Mesendoderm (in vitro differentiated cells): ENCODE measurements at regions not wholly inside any gene's neighbourhood (a gene's known extent, or its start where the extent isn't known, plus 50 kb on each side); places are given as distances from the start of the nearest gene placed in this dataset.

ENCODE experiments used
- DNase-seq: peaks from one replicate; pipeline ENCODE4 v3.0.0; 2013
- H2AK5ac ChIP-seq: 2 replicates; pipeline ENCODE4 v1.6.1; 2013; ENCODE audit warnings: low read length, inconsistent platforms
- H2BK120ac ChIP-seq: 2 replicates; pipeline ENCODE4 v1.6.1; 2013; ENCODE audit warnings: low read depth, mild to moderate bottlenecking, low read length, moderate library complexity, mixed read lengths
- H2BK15ac ChIP-seq: replicated peaks from 2 replicates; pipeline ENCODE4 v1.6.1; 2013; ENCODE audit warnings: low read depth, mild to moderate bottlenecking, moderate library complexity
- H2BK5ac ChIP-seq: 2 replicates; pipeline ENCODE4 v1.6.1; 2013; ENCODE audit warnings: low read length, inconsistent platforms
- H3K18ac ChIP-seq: 2 replicates; pipeline ENCODE4 v1.6.1; 2013; ENCODE audit warnings: mild to moderate bottlenecking, low read length, mixed read lengths
- H3K23ac ChIP-seq: one replicate; pipeline ENCODE4 v1.6.1; 2013; ENCODE audit warnings: low read length
- H3K27ac ChIP-seq: 2 replicates; pipeline ENCODE4 v1.5.1; 2013; ENCODE audit warnings: low read depth, mild to moderate bottlenecking, inconsistent platforms, low read length, moderate library complexity
- H3K27me3 ChIP-seq: 2 replicates; pipeline ENCODE4 v1.6.1; 2013; ENCODE audit warnings: low read length, control low read depth, mild to moderate bottlenecking, inconsistent platforms; ENCODE audit not compliant: insufficient read depth, poor library complexity
- H3K36me3 ChIP-seq: 2 replicates; pipeline ENCODE4 v1.6.1; 2013; ENCODE audit warnings: low read length, inconsistent platforms; ENCODE audit not compliant: control insufficient read depth, insufficient read depth
- H3K4ac ChIP-seq: one replicate; pipeline ENCODE4 v1.6.1; 2013; ENCODE audit warnings: low read depth, mild to moderate bottlenecking, low read length, moderate library complexity
- H3K4me1 ChIP-seq: 2 replicates; pipeline ENCODE4 v1.6.1; 2013; ENCODE audit warnings: low read depth, low read length, inconsistent platforms; ENCODE audit not compliant: control insufficient read depth
- H3K4me2 ChIP-seq: 2 replicates; pipeline ENCODE4 v1.6.1; 2013; ENCODE audit warnings: low read length
- H3K4me3 ChIP-seq: 2 replicates; pipeline ENCODE4 v1.5.1; 2013; ENCODE audit warnings: mild to moderate bottlenecking, low read length
- H3K56ac ChIP-seq: one replicate; pipeline ENCODE4 v1.6.1; 2013; ENCODE audit warnings: low read length
- H3K79me1 ChIP-seq: 2 replicates; pipeline ENCODE4 v1.6.1; 2013; ENCODE audit warnings: low read length, inconsistent platforms
- H3K79me2 ChIP-seq: 2 replicates; pipeline ENCODE4 v1.6.1; 2013; ENCODE audit warnings: mild to moderate bottlenecking, low read length; ENCODE audit not compliant: control insufficient read depth, insufficient read depth
- H3K9ac ChIP-seq: 2 replicates; pipeline ENCODE4 v1.6.1; 2013; ENCODE audit warnings: low read length, inconsistent platforms
- H4K5ac ChIP-seq: one replicate; pipeline ENCODE4 v1.6.1; 2013; ENCODE audit warnings: low read length
- H4K8ac ChIP-seq: one replicate; pipeline ENCODE4 v1.6.1; 2013; ENCODE audit warnings: low read depth, mild to moderate bottlenecking, control low read depth, low read length, moderate library complexity
- WGBS: extraction: QIAGEN DNeasy Blood & Tissue Kit; methylation state at CpG from one replicate; pipeline ENCODE4 v1.1.7; 2013; ENCODE audit warnings: low lambda C conversion rate, missing lambda C conversion rate; ENCODE audit not compliant: insufficient coverage; ENCODE audit errors: extremely low coverage; 5-methylcytosine and 5-hydroxymethylcytosine counted together

DNA sequence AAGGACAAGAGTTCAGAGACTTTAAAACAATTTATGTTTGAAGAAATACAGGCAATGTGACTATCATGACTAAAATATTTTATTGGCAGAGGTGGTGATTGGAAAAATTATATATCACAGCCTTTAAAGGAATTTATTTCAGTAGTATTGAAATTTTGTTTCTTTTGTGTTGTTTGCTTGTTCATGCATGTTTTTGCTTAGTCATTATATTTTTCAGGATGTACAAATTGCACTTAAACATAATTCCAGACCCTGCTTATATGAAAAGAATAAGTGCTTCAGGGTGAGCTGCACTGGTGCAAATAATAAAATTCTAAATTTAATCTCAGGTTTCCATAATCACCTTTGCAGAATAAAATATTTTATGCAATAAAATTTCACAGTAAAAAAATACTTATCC lies 283.3 kb downstream of the PPP1R3A start:
- Histone ChIP-seq H3K36me3 (no peaks in the 10 kb centered on the region), H3K4me2 (no peak overlapping the region), H3K27me3 (no peaks in the 10 kb centered on the region), H3K9ac (no peak overlapping the region), H2BK120ac (no peak overlapping the region), H2BK15ac (no peak overlapping the region), H3K4ac (no peak overlapping the region), H4K8ac (no peak overlapping the region), H3K4me1 (no peaks in the 10 kb centered on the region), H3K4me3 (no peak overlapping the region), H3K79me1 (no peaks in the 10 kb centered on the region), H3K18ac (no peak overlapping the region), H3K79me2 (no peaks in the 10 kb centered on the region), H3K56ac (no peak overlapping the region), H2AK5ac (no peak overlapping the region), H2BK5ac (no peak overlapping the region), H4K5ac (no peak overlapping the region), H3K27ac (no peak overlapping the region), H3K23ac (no peak overlapping the region)
- no peak for DNase-seq

DNA sequence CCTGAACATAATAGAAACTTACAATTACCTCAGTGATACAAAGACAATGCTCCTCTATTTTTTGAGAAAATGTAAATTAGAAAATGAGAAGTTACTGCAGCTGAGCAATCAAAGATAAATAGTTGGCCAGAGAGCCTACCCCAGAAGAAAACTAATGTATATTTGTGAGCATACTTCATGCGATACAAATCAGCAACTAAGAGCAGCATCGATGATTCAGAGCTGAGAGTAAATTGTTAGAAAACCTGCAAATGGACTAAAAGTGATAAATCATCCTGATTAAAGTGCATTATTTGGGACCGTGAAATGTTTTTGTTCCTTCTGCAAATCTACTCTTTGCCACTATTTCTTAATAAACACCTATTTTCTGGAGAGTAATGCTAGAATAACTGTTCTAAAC lies 285.7 kb downstream of the PPP1R3A start:
- H2AK5ac ChIP-seq, result no peak overlapping the region

GRCh38 chr7:113628948-113629847 lies 289.6 kb downstream of the PPP1R3A start:
- no peak overlapping the region for H3K4me2 ChIP-seq
- H3K79me2 ChIP-seq, result no peaks in the 10 kb centered on the region
- no peak overlapping the region for H2BK15ac ChIP-seq
- H3K27ac ChIP-seq, result no peak overlapping the region
- no peak overlapping the region for H2BK120ac ChIP-seq
- no peak overlapping the region for H3K9ac ChIP-seq
- H4K8ac ChIP-seq, result no peak overlapping the region
- H3K4me3 ChIP-seq, result no peak overlapping the region
- H2AK5ac ChIP-seq, result no peak overlapping the region
- no peaks in the 10 kb centered on the region for H3K79me1 ChIP-seq
- H3K23ac ChIP-seq, result no peak overlapping the region
- no peak for DNase-seq
- no peak overlapping the region for H4K5ac ChIP-seq
- no peaks in the 10 kb centered on the region for H3K4me1 ChIP-seq
- no peak overlapping the region for H3K18ac ChIP-seq
- H3K36me3 ChIP-seq, result no peaks in the 10 kb centered on the region
- H3K27me3 ChIP-seq, result no peaks in the 10 kb centered on the region
- no peak overlapping the region for H3K4ac ChIP-seq
- WGBS, result no CpG with 5 or more reads among the region's 6 CpGs
- H3K56ac ChIP-seq, result no peak overlapping the region
- no peak overlapping the region for H2BK5ac ChIP-seq

More for the DNA sequence above, 285.7 kb downstream of the PPP1R3A start:
- no peak overlapping the region for H3K18ac ChIP-seq
- no peak overlapping the region for H2BK120ac ChIP-seq
- no peak overlapping the region for H3K23ac ChIP-seq
- no peaks in the 10 kb centered on the region for H3K4me1 ChIP-seq
- H3K9ac ChIP-seq, result no peak overlapping the region
- no peak overlapping the region for H2BK5ac ChIP-seq
- no peaks in the 10 kb centered on the region for H3K36me3 ChIP-seq
- no peak overlapping the region for H4K8ac ChIP-seq
- H4K5ac ChIP-seq, result no peak overlapping the region
- H2BK15ac ChIP-seq, result no peak overlapping the region
- H3K4me3 ChIP-seq, result no peak overlapping the region
- H3K27ac ChIP-seq, result no peak overlapping the region
- no peaks in the 10 kb centered on the region for H3K79me1 ChIP-seq
- DNase-seq, result no peak
- no peak overlapping the region for H3K56ac ChIP-seq
- no peak overlapping the region for H3K4me2 ChIP-seq
- H3K27me3 ChIP-seq, result no peaks in the 10 kb centered on the region
- no peak overlapping the region for H3K4ac ChIP-seq
- no peaks in the 10 kb centered on the region for H3K79me2 ChIP-seq
- no CpG with 5 or more reads among the region's 3 CpGs for WGBS

DNA sequence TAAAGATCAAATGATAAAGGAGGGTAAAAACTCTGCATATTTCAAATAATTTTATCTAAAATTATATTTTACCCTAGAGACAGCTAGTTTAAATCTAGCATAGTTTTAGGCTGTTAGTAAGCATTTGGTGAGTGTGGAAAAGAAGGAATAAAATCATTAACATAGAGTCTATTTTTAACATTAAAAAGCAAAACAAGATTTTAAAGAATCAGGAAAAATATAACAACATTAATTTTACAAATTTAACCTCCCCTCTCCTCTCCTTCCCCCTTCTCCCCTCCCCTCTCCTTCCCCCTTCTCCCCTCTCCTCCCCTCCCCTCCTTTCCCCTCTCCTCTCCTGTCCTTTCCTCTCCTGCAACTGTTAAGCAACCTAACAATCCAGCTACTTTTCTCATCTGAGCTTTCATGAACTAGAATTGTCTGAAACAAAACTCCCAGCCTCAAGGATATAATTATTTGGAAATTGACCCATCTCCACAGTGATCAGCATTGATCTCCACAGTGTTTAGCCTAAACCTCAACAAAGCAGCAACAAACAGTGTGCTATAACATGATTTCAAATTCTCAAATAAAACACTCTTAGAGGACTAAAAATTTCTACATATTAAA lies 293.2 kb downstream of the PPP1R3A start:
- no peak overlapping the region for H3K27ac ChIP-seq
- H4K8ac ChIP-seq, result no peak overlapping the region
- no peak overlapping the region for H3K18ac ChIP-seq
- H3K79me2 ChIP-seq, result no peaks in the 10 kb centered on the region
- no peak overlapping the region for H3K23ac ChIP-seq
- H3K27me3 ChIP-seq, result no peaks in the 10 kb centered on the region
- H4K5ac ChIP-seq, result no peak overlapping the region
- H2AK5ac ChIP-seq, result no peak overlapping the region
- no peak overlapping the region for H2BK120ac ChIP-seq
- H3K56ac ChIP-seq, result no peak overlapping the region
- no peaks in the 10 kb centered on the region for H3K36me3 ChIP-seq
- no peak overlapping the region for H3K4ac ChIP-seq
- no peak overlapping the region for H3K9ac ChIP-seq
- H3K4me3 ChIP-seq, result no peak overlapping the region
- H3K4me2 ChIP-seq, result no peak overlapping the region
- H2BK5ac ChIP-seq, result no peak overlapping the region
- no peak for DNase-seq
- no peak overlapping the region for H2BK15ac ChIP-seq
- no peaks in the 10 kb centered on the region for H3K79me1 ChIP-seq
- no peaks in the 10 kb centered on the region for H3K4me1 ChIP-seq

GRCh38 chr7:113622796-113623195 lies 296.0 kb downstream of the PPP1R3A start:
- H3K18ac ChIP-seq, result no peak overlapping the region
- no CpG with 5 or more reads among the region's 1 CpG for WGBS

More at GRCh38 chr7:113622796-113623195, 296.0 kb downstream of the PPP1R3A start:
- Histone ChIP-seq H3K27me3 (no peaks in the 10 kb centered on the region), H3K4me3 (no peak overlapping the region), H3K4me1 (no peaks in the 10 kb centered on the region), H3K4me2 (no peak overlapping the region), H3K56ac (no peak overlapping the region), H2BK5ac (no peak overlapping the region), H3K4ac (no peak overlapping the region), H4K8ac (no peak overlapping the region), H2AK5ac (no peak overlapping the region), H3K27ac (no peak overlapping the region), H3K36me3 (no peaks in the 10 kb centered on the region), H2BK120ac (no peak overlapping the region), H4K5ac (no peak overlapping the region), H3K79me2 (no peaks in the 10 kb centered on the region), H2BK15ac (no peak overlapping the region), H3K79me1 (no peaks in the 10 kb centered on the region), H3K9ac (no peak overlapping the region), H3K23ac (no peak overlapping the region)
- no peak for DNase-seq
